NB4 (cell line): ENCODE measurements at regions not wholly inside any gene's neighbourhood (a gene's known extent, or its start where the extent isn't known, plus 50 kb on each side); places are given as distances from the start of the nearest gene placed in this dataset.

ENCODE experiments used
- POLR2A ChIP-seq: IDR thresholded peaks from 2 replicates; pipeline ENCODE4 v1.6.1; 2011; ENCODE audit warnings: mild to moderate bottlenecking; ENCODE audit not compliant: insufficient read length; ENCODE audit errors: extremely low read depth
- TF ChIP-seq, protein P1 (sequence below): IDR thresholded peaks from one replicate; pipeline ENCODE4 v1.5.1; 2012; ENCODE audit warnings: low read depth, low read length
- TF ChIP-seq, protein P2 (sequence below): IDR thresholded peaks from 2 replicates; pipeline ENCODE4 v1.6.1; 2011; ENCODE audit warnings: low read depth, low read length

DNA sequence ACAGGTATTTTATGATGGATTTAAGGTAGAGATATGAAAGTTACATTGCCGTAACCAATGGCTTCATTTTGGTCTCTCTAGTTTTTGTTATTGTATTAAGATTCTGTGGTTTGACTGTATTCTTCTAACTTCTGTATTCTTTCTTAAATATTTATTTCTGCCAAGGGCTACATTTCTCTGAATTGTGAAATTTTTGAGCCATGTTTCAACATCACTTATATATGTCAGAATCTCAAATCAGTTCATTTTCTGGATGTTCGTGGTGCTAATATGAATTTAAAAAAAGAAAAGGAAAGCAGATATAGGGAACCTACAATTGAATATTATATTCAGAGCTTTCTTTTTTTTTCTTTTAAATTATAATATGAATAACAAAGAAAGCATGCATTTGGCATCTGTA, 142.7 kb downstream of the ANXA1 start:
- TF ChIP-seq, protein P1, sequence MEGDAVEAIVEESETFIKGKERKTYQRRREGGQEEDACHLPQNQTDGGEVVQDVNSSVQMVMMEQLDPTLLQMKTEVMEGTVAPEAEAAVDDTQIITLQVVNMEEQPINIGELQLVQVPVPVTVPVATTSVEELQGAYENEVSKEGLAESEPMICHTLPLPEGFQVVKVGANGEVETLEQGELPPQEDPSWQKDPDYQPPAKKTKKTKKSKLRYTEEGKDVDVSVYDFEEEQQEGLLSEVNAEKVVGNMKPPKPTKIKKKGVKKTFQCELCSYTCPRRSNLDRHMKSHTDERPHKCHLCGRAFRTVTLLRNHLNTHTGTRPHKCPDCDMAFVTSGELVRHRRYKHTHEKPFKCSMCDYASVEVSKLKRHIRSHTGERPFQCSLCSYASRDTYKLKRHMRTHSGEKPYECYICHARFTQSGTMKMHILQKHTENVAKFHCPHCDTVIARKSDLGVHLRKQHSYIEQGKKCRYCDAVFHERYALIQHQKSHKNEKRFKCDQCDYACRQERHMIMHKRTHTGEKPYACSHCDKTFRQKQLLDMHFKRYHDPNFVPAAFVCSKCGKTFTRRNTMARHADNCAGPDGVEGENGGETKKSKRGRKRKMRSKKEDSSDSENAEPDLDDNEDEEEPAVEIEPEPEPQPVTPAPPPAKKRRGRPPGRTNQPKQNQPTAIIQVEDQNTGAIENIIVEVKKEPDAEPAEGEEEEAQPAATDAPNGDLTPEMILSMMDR, result no peak
- TF ChIP-seq POLR2A, result no peak
- TF ChIP-seq, protein P2, sequence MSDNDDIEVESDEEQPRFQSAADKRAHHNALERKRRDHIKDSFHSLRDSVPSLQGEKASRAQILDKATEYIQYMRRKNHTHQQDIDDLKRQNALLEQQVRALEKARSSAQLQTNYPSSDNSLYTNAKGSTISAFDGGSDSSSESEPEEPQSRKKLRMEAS, result no peak
